ENCODE measurements at regions not wholly inside any gene's neighbourhood (a gene's known extent, or its start where the extent isn't known, plus 50 kb on each side); places are given as distances from the start of the nearest gene placed in this dataset.

DNA sequence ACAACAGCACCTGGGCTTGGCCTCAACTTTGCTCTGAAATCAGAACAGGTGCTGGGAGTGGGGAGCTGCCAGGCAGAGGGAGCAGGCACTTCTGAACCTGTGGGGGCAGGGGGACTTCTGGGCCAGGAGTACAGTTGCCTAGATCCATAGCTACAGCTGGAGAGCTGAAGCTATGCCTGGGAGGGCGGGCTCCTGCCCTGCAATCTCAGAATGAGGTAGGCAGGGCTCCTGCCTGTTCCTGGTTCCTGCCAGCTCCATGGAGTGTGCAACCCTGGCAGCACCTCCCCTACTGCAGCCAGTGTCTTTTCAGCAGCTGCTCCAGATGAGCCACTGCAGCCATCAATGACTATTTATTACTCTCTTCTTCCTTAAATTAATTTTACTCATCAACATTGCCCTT lies 62.1 kb upstream of the NAV3 start:
- TF ChIP-seq GATA3 (IDR thresholded peaks at IDR 0.05; ENCODE audit: low read depth, low read length) (no peak), GATA2 (IDR thresholded peaks at IDR 0.05; ENCODE audit: low read depth, low read length) (no peak)

All from SH-SY5Y (cell line).